PC-9 (cell line): ENCODE measurements at regions not wholly inside any gene's neighbourhood (a gene's known extent, or its start where the extent isn't known, plus 50 kb on each side); places are given as distances from the start of the nearest gene placed in this dataset.
"Not testable (repeated sequence)": the region's sequence is repeated elsewhere in the genome, so short reads cannot be mapped to it uniquely, and the experiment has no call there.

Experiments
- EZH2 ChIP-seq: fragments of 200-600 bp; sonication (generic); IDR thresholded peaks from 2 replicates; pipeline ENCODE4 v1.8.0; 2017; ENCODE audit warnings: antibody characterized with exemption, low read depth
- TF ChIP-seq, protein P1 (sequence below): fragments of 200-600 bp; sonication (generic); conservative IDR thresholded peaks from 2 replicates; pipeline ENCODE4 v1.6.1; 2017; ENCODE audit warnings: mixed run types, antibody characterized with exemption, mild to moderate bottlenecking, moderate library complexity

DNA sequence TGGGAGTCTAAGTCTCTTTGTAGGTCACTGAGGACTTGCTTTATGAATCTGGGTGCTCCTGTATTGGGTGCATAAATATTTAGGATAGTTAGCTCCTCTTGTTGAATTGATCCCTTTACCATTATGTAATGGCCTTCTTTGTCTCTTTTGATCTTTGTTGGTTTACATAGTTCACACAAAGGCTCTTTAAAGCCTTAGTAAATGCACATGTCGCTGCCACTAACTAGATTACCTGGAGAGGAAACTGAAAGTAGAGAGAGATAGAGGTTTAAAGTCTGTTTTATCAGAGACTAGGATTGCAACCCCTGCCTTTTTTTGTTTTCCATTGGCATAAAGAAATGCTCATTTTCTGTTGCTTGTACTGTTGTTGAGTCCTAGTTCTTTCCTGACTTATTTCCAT, 392.4 kb upstream of the GBE1 start:
- TF ChIP-seq, protein P1, sequence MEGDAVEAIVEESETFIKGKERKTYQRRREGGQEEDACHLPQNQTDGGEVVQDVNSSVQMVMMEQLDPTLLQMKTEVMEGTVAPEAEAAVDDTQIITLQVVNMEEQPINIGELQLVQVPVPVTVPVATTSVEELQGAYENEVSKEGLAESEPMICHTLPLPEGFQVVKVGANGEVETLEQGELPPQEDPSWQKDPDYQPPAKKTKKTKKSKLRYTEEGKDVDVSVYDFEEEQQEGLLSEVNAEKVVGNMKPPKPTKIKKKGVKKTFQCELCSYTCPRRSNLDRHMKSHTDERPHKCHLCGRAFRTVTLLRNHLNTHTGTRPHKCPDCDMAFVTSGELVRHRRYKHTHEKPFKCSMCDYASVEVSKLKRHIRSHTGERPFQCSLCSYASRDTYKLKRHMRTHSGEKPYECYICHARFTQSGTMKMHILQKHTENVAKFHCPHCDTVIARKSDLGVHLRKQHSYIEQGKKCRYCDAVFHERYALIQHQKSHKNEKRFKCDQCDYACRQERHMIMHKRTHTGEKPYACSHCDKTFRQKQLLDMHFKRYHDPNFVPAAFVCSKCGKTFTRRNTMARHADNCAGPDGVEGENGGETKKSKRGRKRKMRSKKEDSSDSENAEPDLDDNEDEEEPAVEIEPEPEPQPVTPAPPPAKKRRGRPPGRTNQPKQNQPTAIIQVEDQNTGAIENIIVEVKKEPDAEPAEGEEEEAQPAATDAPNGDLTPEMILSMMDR = not testable (repeated sequence)
- not testable (repeated sequence) for TF ChIP-seq EZH2
